HEK293 (cell line): ENCODE measurements at regions not wholly inside any gene's neighbourhood (a gene's known extent, or its start where the extent isn't known, plus 50 kb on each side); places are given as distances from the start of the nearest gene placed in this dataset.

Source experiments
- ZNF48 ChIP-seq: fragments of 450-650 bp; formaldehyde crosslinking; IDR thresholded peaks from 2 replicates; pipeline ENCODE4 v1.5.1; 2016; ENCODE audit warnings: missing biosample characterization, missing genetic modification characterization
- TF ChIP-seq, protein P1 (sequence below): fragments of 450-650 bp; formaldehyde crosslinking; IDR thresholded peaks from 2 replicates; pipeline ENCODE4 v1.5.1; 2017; ENCODE audit warnings: missing biosample characterization, mild to moderate bottlenecking, missing genetic modification characterization, moderate library complexity

- TF ChIP-seq, protein P1, sequence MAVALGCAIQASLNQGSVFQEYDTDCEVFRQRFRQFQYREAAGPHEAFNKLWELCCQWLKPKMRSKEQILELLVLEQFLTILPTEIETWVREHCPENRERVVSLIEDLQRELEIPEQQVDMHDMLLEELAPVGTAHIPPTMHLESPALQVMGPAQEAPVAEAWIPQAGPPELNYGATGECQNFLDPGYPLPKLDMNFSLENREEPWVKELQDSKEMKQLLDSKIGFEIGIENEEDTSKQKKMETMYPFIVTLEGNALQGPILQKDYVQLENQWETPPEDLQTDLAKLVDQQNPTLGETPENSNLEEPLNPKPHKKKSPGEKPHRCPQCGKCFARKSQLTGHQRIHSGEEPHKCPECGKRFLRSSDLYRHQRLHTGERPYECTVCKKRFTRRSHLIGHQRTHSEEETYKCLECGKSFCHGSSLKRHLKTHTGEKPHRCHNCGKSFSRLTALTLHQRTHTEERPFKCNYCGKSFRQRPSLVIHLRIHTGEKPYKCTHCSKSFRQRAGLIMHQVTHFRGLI (tag by site-specific recombination), result no peak
- TF ChIP-seq ZNF48 (tag by site-specific recombination), result no peak
Measured at GRCh38 chr12:124085419-124086296, 112.6 kb downstream of the ZNF664 start.
